ENCODE measurements at regions not wholly inside any gene's neighbourhood (a gene's known extent, or its start where the extent isn't known, plus 50 kb on each side); places are given as distances from the start of the nearest gene placed in this dataset.

- no peak for DNase-seq
Observed at GRCh38 chr1:222165629-222166028, 382.3 kb downstream of the HHIPL2 start.

DNA sequence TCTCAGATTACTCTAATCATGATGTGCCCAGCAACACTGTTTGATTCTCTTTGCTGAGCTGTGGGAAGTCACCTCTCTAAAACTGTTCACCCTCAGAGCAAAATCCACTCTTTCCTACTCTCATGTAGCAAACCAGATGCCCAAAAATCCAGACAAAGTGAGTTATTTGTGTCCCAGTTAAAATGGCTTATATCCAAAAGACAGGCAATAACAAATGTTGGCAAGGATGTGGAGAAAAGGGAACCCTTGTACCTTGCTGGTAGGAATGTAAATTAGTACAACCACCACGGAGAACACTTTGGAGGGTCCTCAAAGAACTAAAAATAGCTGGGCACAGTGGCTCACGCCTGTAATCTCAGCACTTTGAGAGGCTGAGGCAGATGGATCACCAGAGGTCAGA is 384.0 kb downstream of the HHIPL2 start:
- no peak for DNase-seq

GRCh38 chr1:222161676-222162075 is 386.2 kb downstream of the HHIPL2 start:
- no peak for DNase-seq

DNA sequence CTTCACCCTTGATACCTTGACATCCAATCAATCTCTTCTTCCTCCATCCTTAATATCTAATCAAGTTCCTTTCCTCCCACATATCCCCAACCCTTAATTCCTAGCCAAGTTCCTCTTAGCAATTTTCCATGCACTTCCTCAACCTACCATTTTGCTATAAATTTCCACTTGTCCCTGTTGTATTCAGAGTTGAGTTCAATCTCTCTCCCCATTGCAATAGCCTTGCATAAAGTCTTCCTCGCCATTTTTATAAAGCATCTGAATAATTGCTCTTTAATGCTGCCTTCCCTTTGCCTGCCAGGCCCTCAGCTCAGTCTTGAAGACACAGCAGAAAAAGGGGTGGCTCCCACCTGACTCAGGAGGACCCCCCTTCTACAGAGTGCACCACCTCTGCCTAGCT is 390.3 kb downstream of the HHIPL2 start:
- DNase-seq = no peak

DNA sequence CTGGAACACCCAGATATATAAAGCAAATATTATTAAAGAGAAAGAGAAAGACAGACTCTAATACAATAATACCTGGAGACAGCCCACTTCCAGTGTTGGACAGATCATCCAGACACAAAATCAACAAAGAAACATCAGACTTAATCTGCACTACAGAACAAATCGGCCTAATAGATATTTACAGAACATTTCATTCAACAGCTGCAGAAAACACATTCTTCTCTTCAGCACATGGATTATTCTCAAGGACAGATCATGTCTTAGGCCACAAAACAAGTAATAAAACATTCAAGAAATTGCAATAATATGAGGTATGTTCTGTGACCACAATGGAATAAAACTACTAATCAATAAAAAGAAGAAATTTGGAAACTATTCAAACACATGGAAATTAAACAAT is 398.3 kb upstream of the DUSP10 start:
- no peak for DNase-seq

DNA sequence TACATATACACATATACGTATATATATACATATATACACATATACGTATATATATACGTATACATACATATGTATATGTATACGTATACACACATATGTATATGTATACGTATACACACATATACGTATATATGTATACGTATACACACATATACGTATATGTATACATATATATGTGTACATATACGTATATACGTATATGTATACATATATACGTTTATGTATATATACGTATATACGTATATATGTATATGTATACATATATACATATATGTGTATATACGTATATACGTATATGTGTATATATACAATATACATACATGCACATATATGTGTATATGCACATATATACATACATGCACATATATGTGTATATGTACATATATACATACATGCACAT is 396.2 kb upstream of the DUSP10 start:
- no peak for DNase-seq

- DNase-seq = no peak
Observed at GRCh38 chr1:222136869-222137268, 395.0 kb upstream of the DUSP10 start.

GRCh38 chr1:222129041-222129440 is 387.2 kb upstream of the DUSP10 start:
- no peak for DNase-seq

- DNase-seq = no peak
Observed at GRCh38 chr1:222127526-222128152, 385.8 kb upstream of the DUSP10 start.

GRCh38 chr1:222127096-222127495 is 385.2 kb upstream of the DUSP10 start:
- DNase-seq = no peak

GRCh38 chr1:222126052-222126451 is 384.2 kb upstream of the DUSP10 start:
- DNase-seq = no peak

DNA sequence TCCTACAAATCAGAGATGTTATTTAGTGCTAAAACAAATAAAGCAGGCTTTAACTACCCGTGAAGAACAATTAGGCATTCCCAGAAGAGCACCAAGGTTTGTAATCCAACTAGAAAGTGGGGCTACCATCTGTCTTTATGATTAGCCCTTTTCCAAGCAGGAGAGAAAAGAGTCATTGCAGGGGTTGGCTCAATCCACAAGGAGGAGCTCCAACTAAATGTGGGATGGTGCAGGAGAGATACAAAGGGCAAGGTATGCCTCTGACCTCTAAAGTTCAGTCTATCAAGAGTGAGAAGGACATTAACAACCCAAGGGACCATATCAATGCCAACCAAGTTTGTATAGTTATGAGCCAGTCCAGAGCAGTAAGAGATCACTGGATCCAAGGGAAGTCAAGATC is 382.7 kb upstream of the DUSP10 start:
- no peak for DNase-seq

DNA sequence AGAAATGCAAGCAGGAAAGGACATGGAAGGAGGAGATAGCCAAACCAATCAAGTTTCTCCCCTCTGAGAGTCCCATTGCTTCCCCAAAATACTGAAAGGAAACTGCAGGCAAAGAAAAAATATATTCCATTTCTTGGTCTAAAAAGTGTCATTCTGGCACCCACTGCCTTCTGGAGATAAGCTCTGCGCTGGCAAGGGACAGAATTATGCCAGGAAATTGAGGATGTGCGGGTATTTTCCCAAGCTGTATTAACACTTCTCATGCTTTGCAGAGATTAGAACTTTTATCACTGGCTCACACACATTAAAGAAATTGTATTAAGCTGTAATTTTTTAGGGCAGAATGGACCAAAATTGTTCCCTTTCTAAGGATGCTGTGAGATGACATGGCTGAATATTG is 381.2 kb upstream of the DUSP10 start:
- DNase-seq = no peak

- no peak for DNase-seq
Observed at GRCh38 chr1:222117809-222118208, 375.9 kb upstream of the DUSP10 start.

- DNase-seq = no peak
Observed at GRCh38 chr1:222114536-222115156, 372.8 kb upstream of the DUSP10 start.

DNA sequence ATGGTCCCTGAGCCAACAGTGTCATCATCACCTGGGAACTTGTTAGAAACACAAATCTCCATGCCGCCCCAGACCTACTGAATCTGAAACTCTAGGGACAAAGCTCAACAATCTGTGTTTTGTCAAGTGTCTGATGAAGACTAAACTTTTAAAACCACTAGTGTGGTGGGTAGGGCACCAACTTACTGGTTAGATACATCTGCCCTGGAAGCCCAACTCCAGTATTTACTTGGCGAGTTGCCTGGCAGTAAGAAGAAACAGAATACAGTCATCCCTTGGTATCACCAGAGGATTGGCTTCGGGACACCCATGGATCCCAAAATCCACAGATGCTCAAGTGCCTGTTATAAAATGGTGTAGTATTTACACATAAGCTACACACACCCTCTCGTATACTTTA is 367.9 kb upstream of the DUSP10 start:
- DNase-seq = no peak

DNA sequence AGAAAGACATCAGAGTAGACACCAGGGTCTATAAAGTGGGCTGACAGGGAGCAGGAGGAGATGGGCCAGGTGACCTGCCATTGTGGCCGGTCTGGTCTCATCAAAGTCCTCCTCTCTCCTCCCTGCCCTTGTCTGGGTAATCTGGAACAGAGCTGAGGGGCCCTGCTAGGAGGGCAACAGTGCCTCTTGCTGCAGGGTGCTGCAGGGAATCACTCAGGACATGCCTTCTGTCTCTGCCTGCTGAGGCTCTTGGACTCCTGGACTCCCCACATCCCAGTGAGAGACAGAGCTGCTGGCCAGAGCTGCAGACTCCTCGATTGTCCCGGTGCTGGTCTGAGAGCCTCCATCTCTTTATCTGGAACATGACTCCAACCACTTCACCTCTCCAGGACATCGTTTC is 366.1 kb upstream of the DUSP10 start:
- DNase-seq = no peak

GRCh38 chr1:222107267-222107666 is 365.4 kb upstream of the DUSP10 start:
- no peak for DNase-seq

DNA sequence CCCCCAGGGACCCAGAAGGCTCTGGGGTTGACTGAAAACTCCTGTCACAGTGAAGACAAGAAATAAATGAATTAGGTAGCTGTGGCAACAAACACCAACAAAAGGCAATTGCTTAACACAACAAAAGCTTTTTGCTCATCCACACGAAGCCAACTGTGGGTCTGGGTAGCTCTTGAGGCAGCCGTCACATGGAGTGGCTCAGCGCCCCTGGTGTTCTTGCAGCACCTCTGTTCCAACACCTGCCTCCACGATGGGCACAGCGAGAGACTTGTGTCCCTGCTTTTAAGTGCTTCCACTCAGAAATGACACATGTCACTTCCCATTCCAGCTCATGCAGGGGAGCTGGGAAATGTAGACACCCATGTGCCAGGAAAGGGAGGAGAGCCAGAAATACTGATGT is 364.5 kb upstream of the DUSP10 start:
- DNase-seq = no peak

GRCh38 chr1:222105861-222106260 is 364.0 kb upstream of the DUSP10 start:
- no peak for DNase-seq

DNA sequence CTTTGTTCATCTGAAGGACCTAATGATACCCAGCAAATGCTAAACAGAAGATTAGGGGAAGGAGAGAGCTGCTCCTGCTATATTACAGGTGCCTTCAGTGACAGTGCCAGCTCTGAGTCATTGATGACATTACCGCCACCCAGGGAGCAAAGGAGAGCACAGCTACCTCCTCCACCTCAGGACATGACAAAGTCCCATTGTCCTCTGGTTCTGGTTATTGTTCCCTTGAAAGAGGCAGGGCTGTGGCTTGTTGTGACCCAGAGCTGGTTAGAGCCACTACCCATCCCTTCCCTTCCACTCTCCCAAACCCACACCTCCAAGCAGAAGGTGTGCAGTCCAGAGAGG is 363.5 kb upstream of the DUSP10 start:
- DNase-seq = no peak

GRCh38 chr1:222104694-222105392 is 363.0 kb upstream of the DUSP10 start:
- DNase-seq = no peak

GRCh38 chr1:222104097-222104496 is 362.2 kb upstream of the DUSP10 start:
- no peak for DNase-seq

DNA sequence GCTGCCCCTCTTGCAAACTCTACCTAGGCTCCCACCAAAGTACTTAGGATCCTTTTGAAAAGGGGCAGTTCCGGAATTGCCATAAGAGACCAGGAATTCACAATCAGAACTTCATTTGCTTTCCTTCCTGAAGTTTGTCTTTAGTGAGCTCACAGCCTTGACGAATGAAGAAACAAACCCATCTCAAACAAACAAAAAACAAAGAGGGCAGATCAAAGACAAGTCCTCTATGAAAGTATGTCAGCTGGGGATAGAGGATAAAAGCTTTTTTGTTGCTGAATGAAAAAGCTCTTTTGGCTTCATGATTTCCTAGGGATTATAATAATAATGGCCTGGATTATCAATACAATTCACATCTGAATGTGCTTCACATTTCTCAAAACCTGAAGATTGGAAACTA is 357.9 kb upstream of the DUSP10 start:
- no peak for DNase-seq
